ENCODE measurements at regions not wholly inside any gene's neighbourhood (a gene's known extent, or its start where the extent isn't known, plus 50 kb on each side); places are given as distances from the start of the nearest gene placed in this dataset.

DNA sequence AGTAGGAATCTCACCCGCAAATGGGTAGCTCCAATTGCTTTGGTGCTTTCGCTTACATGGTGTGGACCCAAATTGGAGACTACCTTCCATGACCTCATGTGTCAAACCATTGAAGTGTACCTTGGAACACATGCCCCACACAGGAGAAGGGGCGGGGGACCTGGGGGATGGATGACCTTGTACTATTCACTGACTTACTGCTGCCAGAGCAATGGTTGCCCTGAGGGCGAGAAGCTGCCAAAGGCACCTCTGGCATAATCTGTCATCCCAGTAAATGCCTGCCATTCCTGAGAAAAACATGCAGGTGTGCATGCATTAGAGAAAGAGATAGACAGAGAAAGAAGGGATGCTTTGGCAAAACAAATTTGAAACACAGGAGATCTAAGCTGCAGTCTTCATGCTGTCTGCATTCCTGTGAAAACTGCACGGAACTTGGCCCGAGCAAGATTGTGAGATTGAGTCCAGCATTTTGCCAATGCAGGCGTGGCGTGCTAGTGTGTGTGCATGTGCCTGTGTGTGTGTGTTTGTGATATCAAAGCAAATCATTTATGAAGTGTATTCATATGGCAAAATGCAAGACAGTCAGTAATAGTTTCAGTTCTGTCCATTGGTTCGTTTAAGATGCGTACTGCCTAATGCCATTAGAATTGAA, 219.5 kb upstream of the MDFIC2 start:
- TF ChIP-seq, protein P1, sequence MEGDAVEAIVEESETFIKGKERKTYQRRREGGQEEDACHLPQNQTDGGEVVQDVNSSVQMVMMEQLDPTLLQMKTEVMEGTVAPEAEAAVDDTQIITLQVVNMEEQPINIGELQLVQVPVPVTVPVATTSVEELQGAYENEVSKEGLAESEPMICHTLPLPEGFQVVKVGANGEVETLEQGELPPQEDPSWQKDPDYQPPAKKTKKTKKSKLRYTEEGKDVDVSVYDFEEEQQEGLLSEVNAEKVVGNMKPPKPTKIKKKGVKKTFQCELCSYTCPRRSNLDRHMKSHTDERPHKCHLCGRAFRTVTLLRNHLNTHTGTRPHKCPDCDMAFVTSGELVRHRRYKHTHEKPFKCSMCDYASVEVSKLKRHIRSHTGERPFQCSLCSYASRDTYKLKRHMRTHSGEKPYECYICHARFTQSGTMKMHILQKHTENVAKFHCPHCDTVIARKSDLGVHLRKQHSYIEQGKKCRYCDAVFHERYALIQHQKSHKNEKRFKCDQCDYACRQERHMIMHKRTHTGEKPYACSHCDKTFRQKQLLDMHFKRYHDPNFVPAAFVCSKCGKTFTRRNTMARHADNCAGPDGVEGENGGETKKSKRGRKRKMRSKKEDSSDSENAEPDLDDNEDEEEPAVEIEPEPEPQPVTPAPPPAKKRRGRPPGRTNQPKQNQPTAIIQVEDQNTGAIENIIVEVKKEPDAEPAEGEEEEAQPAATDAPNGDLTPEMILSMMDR (optimal IDR thresholded peaks at IDR 0.05 in 1 of 3, IDR thresholded peaks at IDR 0.05 in 1 of 3, conservative IDR thresholded peaks at IDR 0.05 in 1 of 3; ENCODE audit: extremely low read depth in 1 of 3, insufficient read depth in 2 of 3, low read length in 3 of 3) = no peak
- no peak for TF ChIP-seq EZH2 (IDR thresholded peaks at IDR 0.05; ENCODE audit: low read length)
